Panc1 (cell line): ENCODE measurements at regions not wholly inside any gene's neighbourhood (a gene's known extent, or its start where the extent isn't known, plus 50 kb on each side); places are given as distances from the start of the nearest gene placed in this dataset.

Experiments used
- ATAC-seq: fragments of 200-7000 bp; cut with Tn5 transposase; 2 replicates; pipeline ENCODE4 v1.9.1; 2020; ENCODE audit warnings: mild to moderate bottlenecking, moderate library complexity
- BruUV-seq: library from RNA; stranded (reverse); fragments of 400-500 nt; replicated peaks from 2 replicates; lab custom pipeline; 2021; lab: Mats Ljungman, UMichigan
- CTCF ChIA-PET: fragments of 300-600 bp; sonication (Branson Sonifier 250); formaldehyde crosslinking; loops from one replicate; lab custom pipeline; 2022; ENCODE audit warnings: antibody characterized with exemption; lab: Charles Lee
- POLR2A ChIA-PET: fragments of 300-600 bp; sonication (Branson Sonifier 250); formaldehyde crosslinking; loops from one replicate; lab custom pipeline; 2022; ENCODE audit warnings: antibody characterized with exemption; lab: Charles Lee
- DNase-seq: peaks from one replicate; pipeline ENCODE4 v3.0.0-alpha.2; 2010; ENCODE audit warnings: low read depth, low spot score
- H3K27ac ChIP-seq: 2 replicates; pipeline ENCODE4 v1.5.1; 2011; ENCODE audit warnings: mild to moderate bottlenecking, low read length, inconsistent platforms
- H3K27me3 ChIP-seq: fragments of 200-500 bp; sonication (Bioruptor generic); 2 replicates; pipeline ENCODE4 v1.6.0; 2014; ENCODE audit warnings: low read length, inconsistent platforms; ENCODE audit not compliant: control insufficient read depth, insufficient read depth
- H3K36me3 ChIP-seq: fragments of 200-500 bp; sonication (Bioruptor generic); 2 replicates; pipeline ENCODE4 v1.5.1; 2014; ENCODE audit warnings: inconsistent platforms, mild to moderate bottlenecking, low read length, moderate library complexity; ENCODE audit not compliant: control insufficient read depth, insufficient read depth
- H3K4me1 ChIP-seq: 2 replicates; pipeline ENCODE4 v1.5.1; 2011; ENCODE audit warnings: inconsistent platforms, mild to moderate bottlenecking, low read length, moderate library complexity; ENCODE audit not compliant: control insufficient read depth, insufficient read depth
- H3K4me3 ChIP-seq, 2 experiments: 2 replicates each; pipeline ENCODE4 v1.5.1; 2011 to 2012; ENCODE audit warnings: low read depth in 2 of 2, low read length in 2 of 2, mild to moderate bottlenecking in 2 of 2, inconsistent platforms in 1 of 2, moderate library complexity in 1 of 2
- H3K9me3 ChIP-seq: fragments of 200-500 bp; sonication (Bioruptor generic); 2 replicates; pipeline ENCODE4 v1.5.1; 2014; ENCODE audit warnings: low read depth, mild to moderate bottlenecking, inconsistent platforms, low read length, moderate library complexity; ENCODE audit not compliant: control insufficient read depth, insufficient read depth
- CTCF ChIP-seq: fragments of 450-650 bp; IDR thresholded peaks from 2 replicates; pipeline ENCODE4 v1.5.1; 2017; ENCODE audit warnings: mild to moderate bottlenecking
- POLR2AphosphoS5 ChIP-seq: IDR thresholded peaks from 2 replicates; pipeline ENCODE4 v1.6.1; 2012; ENCODE audit warnings: mild to moderate bottlenecking, low read depth, low read length, moderate library complexity
- REST ChIP-seq, 2 experiments: IDR thresholded peaks; 2 replicates each; pipeline ENCODE4 v1.6.1; 2011 to 2012; ENCODE audit warnings: low read depth in 2 of 2, control low read depth in 1 of 2, low read length in 1 of 2, mild to moderate bottlenecking in 1 of 2, moderate library complexity in 1 of 2; ENCODE audit not compliant: insufficient read depth in 1 of 2
- SIN3A ChIP-seq: IDR thresholded peaks from 2 replicates; pipeline ENCODE4 v1.6.1; 2012; ENCODE audit warnings: low read depth, mild to moderate bottlenecking, low read length, moderate library complexity, borderline replicate concordance; ENCODE audit not compliant: insufficient read depth
- TCF7L2 ChIP-seq: IDR thresholded peaks from 2 replicates; pipeline ENCODE4 v1.6.1; 2011; ENCODE audit warnings: mild to moderate bottlenecking, low read depth, low read length, inconsistent platforms
- in situ Hi-C: cut with HindIII; loops from 2 replicates; pipeline ENCODE4 v1.10.0; 2016; ENCODE audit warnings: low sequenced_read_pairs, low pct_unique_long_range_greater_than_20kb
- intact Hi-C: fragments of 100-400 bp; cut with micrococcal nuclease; formaldehyde crosslinking; loops from one replicate; pipeline ENCODE4 v1.10.0; 2022; ENCODE audit not compliant: unreplicated experiment

GRCh38 chr7:126083014-126083413 lies 1153.4 kb upstream of the POT1 start:
- H3K27me3 ChIP-seq: no peaks in the 10 kb centered on the region
- POLR2A ChIA-PET: no interaction called here
- no TSS peak for BruUV-seq
- no peaks in the 10 kb centered on the region for H3K9me3 ChIP-seq
- ATAC-seq: no peak
- CTCF ChIA-PET: no interaction called here
- H3K4me1 ChIP-seq: no peaks in the 10 kb centered on the region
- intact Hi-C loops (no loop called here), in situ Hi-C loops (no loop called here)
- no peak for DNase-seq
- H3K36me3 ChIP-seq: no peaks in the 10 kb centered on the region
- H3K27ac ChIP-seq: no peak overlapping the region
- H3K4me3 ChIP-seq: no peak overlapping the region
- TF ChIP-seq POLR2AphosphoS5: no peak
- TF ChIP-seq CTCF: no peak
- TF ChIP-seq REST (IDR thresholded peaks at IDR 0.05; ENCODE audit: insufficient read depth in 1 of 2, low read depth in 2 of 2, low read length in 1 of 2): no peak
- TF ChIP-seq SIN3A: no peak
- no peak for TF ChIP-seq TCF7L2

- no peaks in the 10 kb centered on the region for H3K27me3 ChIP-seq
- no peak overlapping the region for H3K27ac ChIP-seq
- CTCF ChIA-PET: no interaction called here
- H3K9me3 ChIP-seq: no peaks in the 10 kb centered on the region
- H3K36me3 ChIP-seq: no peaks in the 10 kb centered on the region
- ATAC-seq (no peak), DNase-seq (no peak)
- in situ Hi-C loops (no loop called here), intact Hi-C loops (no loop called here)
- POLR2A ChIA-PET: no interaction called here
- no peaks in the 10 kb centered on the region for H3K4me1 ChIP-seq
- no peak for TF ChIP-seq SIN3A
- TF ChIP-seq REST (IDR thresholded peaks at IDR 0.05; ENCODE audit: insufficient read depth in 1 of 2, low read depth in 2 of 2, low read length in 1 of 2): no peak
- no peak for TF ChIP-seq POLR2AphosphoS5
- no peak for TF ChIP-seq TCF7L2
- no peak for TF ChIP-seq CTCF
- H3K4me3 ChIP-seq: no peak overlapping the region
- BruUV-seq: no TSS peak
Observed at GRCh38 chr7:126079581-126079980, 1150.0 kb upstream of the POT1 start.
